ENCODE measurements at regions not wholly inside any gene's neighbourhood (a gene's known extent, or its start where the extent isn't known, plus 50 kb on each side); places are given as distances from the start of the nearest gene placed in this dataset.

- no peak for TF ChIP-seq CTCF (conservative IDR thresholded peaks at IDR 0.05; ENCODE audit: low read length)
- no peaks in the 10 kb centered on the region for H4K20me1 ChIP-seq (ENCODE audit: insufficient read depth, low read length, poor library complexity, severe bottlenecking)
These were observed 59.7 kb upstream of the LMO1 start for GRCh38 chr11:8323161-8323935.

GRCh38 chr11:8321876-8322275 is 58.2 kb upstream of the LMO1 start:
- no peaks in the 10 kb centered on the region for H3K9me2 ChIP-seq (replicated peaks; ENCODE audit: low read depth, low read length)
- H3F3A ChIP-seq (ENCODE audit: low read depth): no peaks in the 10 kb centered on the region
- H2AFZ ChIP-seq (ENCODE audit: low read length): no peak overlapping the region
- no peak overlapping the region for H3K9ac ChIP-seq (ENCODE audit: low read depth, low read length, poor library complexity, severe bottlenecking)
- H4K20me1 ChIP-seq (ENCODE audit: insufficient read depth, low read length, poor library complexity, severe bottlenecking): no peaks in the 10 kb centered on the region
- H3K4me1 ChIP-seq (ENCODE audit: insufficient read depth, low read length, poor library complexity, severe bottlenecking): no peaks in the 10 kb centered on the region
- no peaks in the 10 kb centered on the region for H3K27me3 ChIP-seq (ENCODE audit: insufficient read depth, low read length, poor library complexity, severe bottlenecking)
- H3K9me3 ChIP-seq (ENCODE audit: insufficient read depth, low read depth, low read length): no peaks in the 10 kb centered on the region
- no peaks in the 10 kb centered on the region for H3K36me3 ChIP-seq (ENCODE audit: insufficient read depth, low read length)
- no peaks in the 10 kb centered on the region for H3K79me2 ChIP-seq (ENCODE audit: insufficient read depth, low read length)
- no peak for TF ChIP-seq CTCF (conservative IDR thresholded peaks at IDR 0.05; ENCODE audit: low read length)
- TF ChIP-seq EZH2phosphoT487 (IDR thresholded peaks at IDR 0.05; ENCODE audit: borderline replicate concordance): no peak
- no peak overlapping the region for H3K4me3 ChIP-seq (ENCODE audit: low read length, poor library complexity, severe bottlenecking)
- no peak overlapping the region for H3K4me2 ChIP-seq (ENCODE audit: low read depth, low read length, poor library complexity, severe bottlenecking)

More at GRCh38 chr11:8323161-8323935, 59.7 kb upstream of the LMO1 start:
- no peaks in the 10 kb centered on the region for H3K4me1 ChIP-seq (ENCODE audit: insufficient read depth, low read length, poor library complexity, severe bottlenecking)
- no peak overlapping the region for H3K4me2 ChIP-seq (ENCODE audit: low read depth, low read length, poor library complexity, severe bottlenecking)
- H3F3A ChIP-seq (ENCODE audit: low read depth): no peaks in the 10 kb centered on the region
- H3K36me3 ChIP-seq (ENCODE audit: insufficient read depth, low read length): no peaks in the 10 kb centered on the region
- H3K9me2 ChIP-seq (replicated peaks; ENCODE audit: low read depth, low read length): no peaks in the 10 kb centered on the region
- H2AFZ ChIP-seq (ENCODE audit: low read length): no peak overlapping the region
- H3K9me3 ChIP-seq (ENCODE audit: insufficient read depth, low read depth, low read length): no peaks in the 10 kb centered on the region
- H3K79me2 ChIP-seq (ENCODE audit: insufficient read depth, low read length): no peaks in the 10 kb centered on the region
- H3K27me3 ChIP-seq (ENCODE audit: insufficient read depth, low read length, poor library complexity, severe bottlenecking): no peaks in the 10 kb centered on the region
- H3K4me3 ChIP-seq (ENCODE audit: low read length, poor library complexity, severe bottlenecking): no peak overlapping the region
- no peak overlapping the region for H3K9ac ChIP-seq (ENCODE audit: low read depth, low read length, poor library complexity, severe bottlenecking)

GRCh38 chr11:8320076-8320475 is 56.4 kb upstream of the LMO1 start:
- Histone ChIP-seq H3K27me3 (ENCODE audit: insufficient read depth, low read length, poor library complexity, severe bottlenecking) (no peaks in the 10 kb centered on the region), H3K36me3 (ENCODE audit: insufficient read depth, low read length) (no peaks in the 10 kb centered on the region), H3K9ac (ENCODE audit: low read depth, low read length, poor library complexity, severe bottlenecking) (no peak overlapping the region), H3K9me2 (replicated peaks; ENCODE audit: low read depth, low read length) (no peaks in the 10 kb centered on the region), H2AFZ (ENCODE audit: low read length) (no peak overlapping the region), H3F3A (ENCODE audit: low read depth) (no peaks in the 10 kb centered on the region), H3K9me3 (ENCODE audit: insufficient read depth, low read depth, low read length) (no peaks in the 10 kb centered on the region), H4K20me1 (ENCODE audit: insufficient read depth, low read length, poor library complexity, severe bottlenecking) (no peaks in the 10 kb centered on the region), H3K4me1 (ENCODE audit: insufficient read depth, low read length, poor library complexity, severe bottlenecking) (no peaks in the 10 kb centered on the region), H3K79me2 (ENCODE audit: insufficient read depth, low read length) (no peaks in the 10 kb centered on the region), H3K4me3 (ENCODE audit: low read length, poor library complexity, severe bottlenecking) (no peak overlapping the region), H3K4me2 (ENCODE audit: low read depth, low read length, poor library complexity, severe bottlenecking) (no peak overlapping the region)
- TF ChIP-seq EZH2phosphoT487 (IDR thresholded peaks at IDR 0.05; ENCODE audit: borderline replicate concordance) (no peak), CTCF (conservative IDR thresholded peaks at IDR 0.05; ENCODE audit: low read length) (no peak)

Data from Loucy (cell line).